ENCODE measurements at regions not wholly inside any gene's neighbourhood (a gene's known extent, or its start where the extent isn't known, plus 50 kb on each side); places are given as distances from the start of the nearest gene placed in this dataset.

DNA sequence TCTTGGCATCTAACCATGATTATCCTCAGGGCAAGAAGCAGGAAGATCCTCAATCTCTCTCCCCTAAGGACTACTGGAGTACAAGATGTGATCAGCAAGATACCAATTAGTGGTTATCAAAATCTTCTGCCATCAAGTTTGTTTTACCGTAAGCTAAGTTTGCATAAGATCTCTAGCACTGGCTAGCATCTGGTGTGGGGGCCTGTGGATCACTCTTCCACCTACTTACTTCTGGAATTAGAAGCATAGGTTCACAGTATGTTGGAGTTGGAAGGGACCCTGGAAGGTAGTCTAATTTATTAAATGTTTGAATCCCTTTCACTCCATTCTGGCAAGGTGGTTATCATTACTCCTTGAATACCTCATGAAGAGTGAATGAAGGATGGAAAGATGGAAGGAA, 93.3 kb upstream of the BANK1 start:
- RAD21 ChIA-PET (ENCODE audit: unreplicated experiment), result no interaction called here
- Histone ChIP-seq H3K36me3 (ENCODE audit: control insufficient read depth in 2 of 2, insufficient read depth in 2 of 2, low read length in 1 of 2) (no peaks in the 10 kb centered on the region), H2AFZ (ENCODE audit: control insufficient read depth, low read depth, low read length) (no peak overlapping the region), H4K20me1 (ENCODE audit: control insufficient read depth, insufficient read depth) (no peaks in the 10 kb centered on the region), H3K79me2 (ENCODE audit: control insufficient read depth, insufficient read depth, low read length) (no peaks in the 10 kb centered on the region), H3K4me2 (ENCODE audit: control insufficient read depth, insufficient read depth) (no peak overlapping the region), H3K27me3 (replicated peaks in 1 of 2; ENCODE audit: control insufficient read depth in 2 of 2, insufficient read depth in 2 of 2, low read length in 1 of 2) (no peaks in the 10 kb centered on the region), H3K4me1 (ENCODE audit: control insufficient read depth, insufficient read depth, low read length) (peaks cover 11% of the 10 kb centered on the region), H3K9me3 (replicated peaks; ENCODE audit: control insufficient read depth, insufficient read depth, low read length) (no peaks in the 10 kb centered on the region), H3K4me3 (no peak overlapping the region), H3K27ac (ENCODE audit: control insufficient read depth, insufficient read depth) (no peak overlapping the region), H3K9ac (ENCODE audit: control insufficient read depth, insufficient read depth, low read length) (no peak overlapping the region)
- ATAC-seq (no peak), DNase-seq (ENCODE audit: low read depth, low spot score) (no peak), FAIRE-seq (no peak)
- CTCF ChIA-PET, result interaction anchor here (0.6 to 0.7 kb wide), 2 partner anchors 58 to 397 kb away, joined by 4 read pairs; no protein-coding TSS in a partner anchor
- TF ChIP-seq ETV6 (conservative IDR thresholded peaks at IDR 0.05 in 1 of 2, IDR thresholded peaks at IDR 0.05 in 1 of 2; ENCODE audit: borderline replicate concordance in 1 of 2, low read depth in 1 of 2) (no peak), ZNF687 (IDR thresholded peaks at IDR 0.05) (no peak)
- TF ChIP-seq, protein P1, sequence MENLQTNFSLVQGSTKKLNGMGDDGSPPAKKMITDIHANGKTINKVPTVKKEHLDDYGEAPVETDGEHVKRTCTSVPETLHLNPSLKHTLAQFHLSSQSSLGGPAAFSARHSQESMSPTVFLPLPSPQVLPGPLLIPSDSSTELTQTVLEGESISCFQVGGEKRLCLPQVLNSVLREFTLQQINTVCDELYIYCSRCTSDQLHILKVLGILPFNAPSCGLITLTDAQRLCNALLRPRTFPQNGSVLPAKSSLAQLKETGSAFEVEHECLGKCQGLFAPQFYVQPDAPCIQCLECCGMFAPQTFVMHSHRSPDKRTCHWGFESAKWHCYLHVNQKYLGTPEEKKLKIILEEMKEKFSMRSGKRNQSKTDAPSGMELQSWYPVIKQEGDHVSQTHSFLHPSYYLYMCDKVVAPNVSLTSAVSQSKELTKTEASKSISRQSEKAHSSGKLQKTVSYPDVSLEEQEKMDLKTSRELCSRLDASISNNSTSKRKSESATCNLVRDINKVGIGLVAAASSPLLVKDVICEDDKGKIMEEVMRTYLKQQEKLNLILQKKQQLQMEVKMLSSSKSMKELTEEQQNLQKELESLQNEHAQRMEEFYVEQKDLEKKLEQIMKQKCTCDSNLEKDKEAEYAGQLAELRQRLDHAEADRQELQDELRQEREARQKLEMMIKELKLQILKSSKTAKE (IDR thresholded peaks at IDR 0.05; ENCODE audit: low read depth, poor library complexity, severe bottlenecking), result no peak
- in situ Hi-C loops (cut with MboI) (no loop called here), intact Hi-C loops (cut with micrococcal nuclease; ENCODE audit: unreplicated experiment) (no loop called here)
- 94% methylated on average over 1 of the region's 1 CpG for WGBS (ENCODE audit: insufficient coverage, insufficient replicate concordance, low lambda C conversion rate, missing lambda C conversion rate)
- BruUV-seq (replicated peaks), result no TSS peak
- SMC1A ChIA-PET (ENCODE audit: uncharacterized antibody, unreplicated experiment), result no interaction called here
- POLR2A ChIA-PET, result no interaction called here
